Activated B cell treated with CpG ODN at 0.5 μM for 24 hours (primary cell): ENCODE measurements at regions not wholly inside any gene's neighbourhood (a gene's known extent, or its start where the extent isn't known, plus 50 kb on each side); places are given as distances from the start of the nearest gene placed in this dataset.
"Not testable (repeated sequence)": the region's sequence is repeated elsewhere in the genome, so short reads cannot be mapped to it uniquely, and the experiment has no call there.

ENCODE experiments used
- ATAC-seq: fragments of 200-7000 bp; cut with Tn5 transposase; one replicate; pipeline ENCODE4 v1.10.0; 2021; ENCODE audit warnings: low read depth, mild to moderate bottlenecking, moderate library complexity
- CTCF ChIA-PET: fragments of 350-600 bp; sonication (Branson Sonifier 250); formaldehyde crosslinking; loops from one replicate; lab custom pipeline; 2021; ENCODE audit warnings: antibody characterized with exemption; lab: Charles Lee
- POLR2A ChIA-PET: fragments of 350-600 bp; sonication (Branson Sonifier 250); formaldehyde crosslinking; loops from one replicate; lab custom pipeline; 2021; ENCODE audit warnings: antibody characterized with exemption; lab: Charles Lee
- DNase-seq: peaks from one replicate; pipeline ENCODE4 v3.0.0; 2022
- H3K27ac Mint-ChIP-seq: one replicate; pipeline ENCODE4 v1.8.0; 2020; ENCODE audit warnings: mixed read lengths
- H3K27me3 Mint-ChIP-seq: one replicate; pipeline ENCODE4 v1.8.0; 2021; ENCODE audit warnings: mixed read lengths
- H3K36me3 Mint-ChIP-seq: one replicate; pipeline ENCODE4 v1.8.0; 2021; ENCODE audit warnings: low read depth, mixed read lengths
- H3K4me1 Mint-ChIP-seq: one replicate; pipeline ENCODE4 v1.8.0; 2021; ENCODE audit warnings: mixed read lengths
- H3K4me3 Mint-ChIP-seq: one replicate; pipeline ENCODE4 v1.8.0; 2020; ENCODE audit warnings: mild to moderate bottlenecking, mixed read lengths
- H3K9me3 Mint-ChIP-seq: one replicate; pipeline ENCODE4 v1.8.0; 2020; ENCODE audit warnings: mixed read lengths
- intact Hi-C: fragments of 100-400 bp; cut with micrococcal nuclease; formaldehyde crosslinking; loops from one replicate; pipeline ENCODE4 v1.15.1; 2024

GRCh38 chr14:19195146-19195545 is 227.9 kb downstream of the POTEM start:
- DNase-seq, H3K36me3 Mint-ChIP-seq, CTCF ChIA-PET, H3K9me3 Mint-ChIP-seq, H3K4me3 Mint-ChIP-seq, H3K27me3 Mint-ChIP-seq, H3K4me1 Mint-ChIP-seq, H3K27ac Mint-ChIP-seq, ATAC-seq, POLR2A ChIA-PET, intact Hi-C loops: not testable (repeated sequence)

GRCh38 chr14:19197488-19198234 is 230.4 kb downstream of the POTEM start:
- H3K27me3 Mint-ChIP-seq, H3K4me3 Mint-ChIP-seq, CTCF ChIA-PET, DNase-seq, intact Hi-C loops, POLR2A ChIA-PET, H3K36me3 Mint-ChIP-seq, H3K9me3 Mint-ChIP-seq, H3K4me1 Mint-ChIP-seq, ATAC-seq, H3K27ac Mint-ChIP-seq: not testable (repeated sequence)

GRCh38 chr14:19198341-19198740 is 231.1 kb downstream of the POTEM start:
- CTCF ChIA-PET, H3K27ac Mint-ChIP-seq, DNase-seq, H3K36me3 Mint-ChIP-seq, ATAC-seq, H3K4me1 Mint-ChIP-seq, intact Hi-C loops, H3K9me3 Mint-ChIP-seq, POLR2A ChIA-PET, H3K4me3 Mint-ChIP-seq, H3K27me3 Mint-ChIP-seq: not testable (repeated sequence)

- ATAC-seq, H3K4me3 Mint-ChIP-seq, H3K27me3 Mint-ChIP-seq, CTCF ChIA-PET, DNase-seq, intact Hi-C loops, H3K36me3 Mint-ChIP-seq, H3K4me1 Mint-ChIP-seq, POLR2A ChIA-PET, H3K9me3 Mint-ChIP-seq, H3K27ac Mint-ChIP-seq: not testable (repeated sequence)
These were observed 232.6 kb downstream of the POTEG start for GRCh38 chr14:19201394-19202052.

GRCh38 chr14:19202053-19202442 is 232.1 kb downstream of the POTEG start:
- H3K9me3 Mint-ChIP-seq, H3K27me3 Mint-ChIP-seq, DNase-seq, H3K36me3 Mint-ChIP-seq, intact Hi-C loops, H3K27ac Mint-ChIP-seq, H3K4me1 Mint-ChIP-seq, H3K4me3 Mint-ChIP-seq, ATAC-seq, CTCF ChIA-PET, POLR2A ChIA-PET: not testable (repeated sequence)

GRCh38 chr14:19203250-19203972 is 230.7 kb downstream of the POTEG start:
- intact Hi-C loops, POLR2A ChIA-PET, H3K27me3 Mint-ChIP-seq, H3K9me3 Mint-ChIP-seq, ATAC-seq, DNase-seq, CTCF ChIA-PET, H3K27ac Mint-ChIP-seq, H3K4me1 Mint-ChIP-seq, H3K4me3 Mint-ChIP-seq, H3K36me3 Mint-ChIP-seq: not testable (repeated sequence)

- POLR2A ChIA-PET, DNase-seq, CTCF ChIA-PET, H3K4me3 Mint-ChIP-seq, H3K27me3 Mint-ChIP-seq, H3K36me3 Mint-ChIP-seq, intact Hi-C loops, H3K4me1 Mint-ChIP-seq, H3K27ac Mint-ChIP-seq, H3K9me3 Mint-ChIP-seq, ATAC-seq: not testable (repeated sequence)
These were observed 229.3 kb downstream of the POTEG start for GRCh38 chr14:19204827-19205226.

GRCh38 chr14:19216480-19216879 is 217.7 kb downstream of the POTEG start:
- H3K4me3 Mint-ChIP-seq, H3K27ac Mint-ChIP-seq, intact Hi-C loops, H3K9me3 Mint-ChIP-seq, H3K27me3 Mint-ChIP-seq, H3K4me1 Mint-ChIP-seq, CTCF ChIA-PET, POLR2A ChIA-PET, ATAC-seq, H3K36me3 Mint-ChIP-seq, DNase-seq: not testable (repeated sequence)

- H3K27ac Mint-ChIP-seq, ATAC-seq, CTCF ChIA-PET, H3K36me3 Mint-ChIP-seq, H3K27me3 Mint-ChIP-seq, POLR2A ChIA-PET, H3K4me3 Mint-ChIP-seq, H3K4me1 Mint-ChIP-seq, intact Hi-C loops, DNase-seq, H3K9me3 Mint-ChIP-seq: not testable (repeated sequence)
These were observed 214.7 kb downstream of the POTEG start for GRCh38 chr14:19219423-19219822.

GRCh38 chr14:19231421-19231820 is 202.7 kb downstream of the POTEG start:
- H3K4me3 Mint-ChIP-seq, H3K36me3 Mint-ChIP-seq, ATAC-seq, H3K27ac Mint-ChIP-seq, H3K9me3 Mint-ChIP-seq, DNase-seq, CTCF ChIA-PET, H3K4me1 Mint-ChIP-seq, POLR2A ChIA-PET, intact Hi-C loops, H3K27me3 Mint-ChIP-seq: not testable (repeated sequence)

- H3K9me3 Mint-ChIP-seq, DNase-seq, H3K4me1 Mint-ChIP-seq, POLR2A ChIA-PET, intact Hi-C loops, H3K27ac Mint-ChIP-seq, H3K27me3 Mint-ChIP-seq, ATAC-seq, H3K36me3 Mint-ChIP-seq, CTCF ChIA-PET, H3K4me3 Mint-ChIP-seq: not testable (repeated sequence)
These were observed 200.1 kb downstream of the POTEG start for GRCh38 chr14:19234059-19234458.

- intact Hi-C loops, POLR2A ChIA-PET, ATAC-seq, CTCF ChIA-PET, H3K4me1 Mint-ChIP-seq, H3K27me3 Mint-ChIP-seq, H3K4me3 Mint-ChIP-seq, H3K36me3 Mint-ChIP-seq, H3K9me3 Mint-ChIP-seq, H3K27ac Mint-ChIP-seq, DNase-seq: not testable (repeated sequence)
These were observed 196.5 kb downstream of the POTEG start for GRCh38 chr14:19237656-19238055.
